OCI-LY7 (cell line): ENCODE measurements at regions not wholly inside any gene's neighbourhood (a gene's known extent, or its start where the extent isn't known, plus 50 kb on each side); places are given as distances from the start of the nearest gene placed in this dataset.

Experiments
- CTCF ChIP-seq: fragments of 200-600 bp; sonication (generic); conservative IDR thresholded peaks from 2 replicates; pipeline ENCODE4 v1.5.1; 2014; ENCODE audit warnings: mild to moderate bottlenecking, antibody characterized with exemption, low read length, moderate library complexity, mixed read lengths
- EZH2phosphoT487 ChIP-seq: fragments of 200-600 bp; sonication (generic); IDR thresholded peaks from 2 replicates; pipeline ENCODE4 v1.6.1; 2018; ENCODE audit warnings: low read depth, borderline replicate concordance, mild to moderate bottlenecking, mixed run types, antibody characterized with exemption, low read length, moderate library complexity, mixed read lengths

GRCh38 chr10:131678171-131678570 lies 222.6 kb upstream of the PPP2R2D start:
- TF ChIP-seq CTCF = no peak
- TF ChIP-seq EZH2phosphoT487 = no peak
